Right ventricle myocardium inferior (tissue), 1 donor: ENCODE measurements at regions not wholly inside any gene's neighbourhood (a gene's known extent, or its start where the extent isn't known, plus 50 kb on each side); places are given as distances from the start of the nearest gene placed in this dataset.

Source experiments
- ATAC-seq: fragments of 200-7000 bp; cut with Tn5 transposase; one replicate; pipeline ENCODE4 v1.9.1; 2020; ENCODE audit warnings: mild to moderate bottlenecking, moderate library complexity
- DNase-seq: peaks from one replicate; pipeline ENCODE4 v3.0.0; 2021; ENCODE audit errors: missing footprints
- intact Hi-C: fragments of 100-400 bp; cut with DNase I; formaldehyde crosslinking; loops from one replicate; pipeline ENCODE4 v1.11.0; 2022
- donor health status: DM: no; HTN: yes; CAD: no; lungs with severe emphysema.

DNA sequence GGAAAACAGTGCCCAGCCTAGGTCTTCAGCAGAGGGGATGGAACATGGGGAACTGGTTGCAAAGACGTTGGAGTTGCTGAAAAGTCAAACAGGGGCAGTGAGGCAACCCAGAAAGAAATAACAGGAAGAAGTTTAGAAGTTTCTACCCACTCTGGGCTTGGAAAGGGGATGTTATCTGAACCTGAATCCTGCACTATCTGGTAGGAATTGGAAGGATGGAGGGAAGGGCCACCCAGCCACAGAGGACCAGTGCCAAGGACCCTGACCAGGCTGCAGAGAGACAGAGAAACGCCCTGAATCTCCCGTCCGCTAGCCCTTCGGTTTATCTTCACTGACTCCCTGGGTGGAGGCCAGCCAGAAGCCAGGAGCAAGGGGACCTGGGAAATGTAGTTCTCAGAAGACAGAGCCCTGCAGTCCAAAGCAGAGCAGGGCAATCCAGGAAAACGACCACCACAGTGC lies 217.3 kb upstream of the RREB1 start:
- ATAC-seq (peak; percentile 47), DNase-seq (peak; percentile 76)
- intact Hi-C loops, result loop anchor here (5.0 kb wide), 2 partner anchors 63 to 143 kb away; no protein-coding TSS in a partner anchor

GRCh38 chr6:6891125-6891721 lies 216.5 kb upstream of the RREB1 start:
- no peak for ATAC-seq

GRCh38 chr6:6891949-6892461 lies 215.8 kb upstream of the RREB1 start:
- DNase-seq, result no peak

More at GRCh38 chr6:6891125-6891721, 216.5 kb upstream of the RREB1 start:
- intact Hi-C loops, result loop anchor here (5.0 kb wide), 2 partner anchors 64 to 144 kb away; no protein-coding TSS in a partner anchor
- DNase-seq, result no peak

DNA sequence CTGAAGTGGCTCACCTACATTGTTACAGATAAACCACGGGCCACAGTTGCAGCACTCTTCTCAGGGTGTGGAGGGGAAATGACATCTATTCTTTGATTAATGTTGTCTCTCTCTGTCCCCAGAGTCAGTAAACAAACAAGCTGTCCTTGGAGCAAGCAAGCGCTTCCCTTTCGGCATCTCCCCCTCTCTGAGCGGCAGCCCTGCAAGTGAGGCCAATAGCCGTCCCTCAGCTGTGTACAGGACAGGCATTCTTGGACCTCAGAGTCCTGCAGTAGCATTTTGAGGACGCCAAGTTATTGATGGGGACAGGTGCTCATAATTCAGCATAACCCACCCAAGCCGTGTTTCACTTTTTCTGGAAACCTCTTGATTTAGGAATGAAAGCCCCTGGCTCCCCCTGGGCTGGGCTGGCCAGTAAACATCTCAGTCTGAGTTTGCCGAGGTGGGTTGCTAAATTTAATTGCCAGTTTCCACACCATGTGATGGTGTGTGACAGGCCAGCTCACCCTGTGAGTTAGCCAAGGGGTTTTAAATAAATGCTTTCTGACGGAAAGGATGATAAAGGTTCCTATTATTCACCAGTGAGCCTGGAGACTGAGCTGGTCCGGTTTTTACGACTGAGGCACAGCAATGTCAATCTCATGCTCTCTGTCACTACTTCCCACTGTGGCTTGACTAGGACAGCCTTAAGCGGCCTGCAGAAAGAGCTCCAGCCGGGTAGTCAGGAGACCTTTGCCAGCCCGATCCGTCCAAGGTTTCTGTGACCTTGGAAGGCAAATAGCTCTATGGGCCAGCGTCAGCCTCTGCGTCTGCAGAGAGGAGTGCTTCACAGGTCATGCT lies 214.8 kb upstream of the RREB1 start:
- DNase-seq, result peak; percentile 74
- peak; percentile 69 for ATAC-seq
- intact Hi-C loops, result loop anchor here (5.0 kb wide), 2 partner anchors 66 to 146 kb away; no protein-coding TSS in a partner anchor

More at GRCh38 chr6:6891949-6892461, 215.8 kb upstream of the RREB1 start:
- no peak for ATAC-seq
- intact Hi-C loops, result loop anchor here (5.0 kb wide), 2 partner anchors 65 to 145 kb away; no protein-coding TSS in a partner anchor

DNA sequence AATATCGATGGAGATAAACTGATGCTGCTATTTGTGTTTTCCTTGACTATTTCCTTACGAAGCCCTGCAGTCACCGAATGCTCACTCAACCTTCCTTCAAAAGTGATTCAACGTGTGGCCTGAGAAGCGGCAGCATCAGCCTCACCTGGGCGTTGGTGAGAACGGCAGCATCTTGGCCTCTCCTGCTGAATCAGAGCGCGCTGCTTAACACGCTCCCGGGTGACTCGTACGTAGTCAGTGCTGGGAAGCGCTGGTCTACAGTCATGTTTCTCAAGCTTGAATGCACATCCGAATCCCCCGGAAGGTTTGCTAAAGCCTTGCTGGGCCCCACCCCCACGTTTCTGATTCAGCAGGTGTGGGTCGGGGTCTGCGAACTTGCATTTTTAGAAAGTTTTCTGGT lies 214.1 kb upstream of the RREB1 start:
- intact Hi-C loops, result loop anchor here (5.0 kb wide), 2 partner anchors 66 to 146 kb away; no protein-coding TSS in a partner anchor
- ATAC-seq, result no peak
- DNase-seq, result no peak

DNA sequence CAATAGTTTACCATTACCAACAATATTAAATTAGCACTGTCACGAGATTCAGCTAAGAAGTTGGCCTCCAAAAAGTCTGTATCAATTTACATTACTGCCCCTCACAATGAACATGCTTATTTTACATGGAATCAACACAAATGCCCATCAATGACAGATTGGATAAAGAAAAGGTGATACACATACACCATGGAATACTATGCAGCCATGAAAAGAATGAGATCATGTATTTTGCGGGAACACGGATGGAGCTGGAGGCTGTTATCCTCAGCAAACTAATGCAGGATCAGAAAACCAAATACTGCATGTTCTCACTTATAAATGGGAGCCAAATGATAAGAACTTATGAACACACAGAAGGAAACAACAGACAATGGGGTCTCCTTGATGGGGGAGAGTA lies 211.8 kb upstream of the RREB1 start:
- DNase-seq (no peak), ATAC-seq (no peak)
- intact Hi-C loops, result no loop called here

DNA sequence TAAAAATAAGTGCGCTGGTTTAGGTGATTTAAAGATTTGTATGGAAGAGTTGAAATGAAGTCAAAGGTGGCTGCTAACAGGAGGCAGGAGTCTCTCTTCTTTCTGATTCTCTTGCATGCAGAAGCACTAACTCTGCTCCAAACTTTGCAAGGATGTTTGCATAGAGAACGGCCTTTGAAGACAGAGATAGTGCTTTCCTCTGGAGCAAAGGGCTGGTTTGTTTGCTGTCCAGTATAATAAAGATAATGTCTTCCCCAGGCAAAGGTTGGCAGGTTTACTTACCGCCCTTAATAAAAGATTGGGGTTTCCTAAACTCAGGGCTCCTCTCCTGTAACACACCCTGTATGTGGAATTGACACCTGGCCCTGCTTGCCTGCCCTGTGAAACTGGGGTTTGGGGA lies 210.6 kb upstream of the RREB1 start:
- intact Hi-C loops, result no loop called here
- ATAC-seq, result no peak
- DNase-seq, result no peak

DNA sequence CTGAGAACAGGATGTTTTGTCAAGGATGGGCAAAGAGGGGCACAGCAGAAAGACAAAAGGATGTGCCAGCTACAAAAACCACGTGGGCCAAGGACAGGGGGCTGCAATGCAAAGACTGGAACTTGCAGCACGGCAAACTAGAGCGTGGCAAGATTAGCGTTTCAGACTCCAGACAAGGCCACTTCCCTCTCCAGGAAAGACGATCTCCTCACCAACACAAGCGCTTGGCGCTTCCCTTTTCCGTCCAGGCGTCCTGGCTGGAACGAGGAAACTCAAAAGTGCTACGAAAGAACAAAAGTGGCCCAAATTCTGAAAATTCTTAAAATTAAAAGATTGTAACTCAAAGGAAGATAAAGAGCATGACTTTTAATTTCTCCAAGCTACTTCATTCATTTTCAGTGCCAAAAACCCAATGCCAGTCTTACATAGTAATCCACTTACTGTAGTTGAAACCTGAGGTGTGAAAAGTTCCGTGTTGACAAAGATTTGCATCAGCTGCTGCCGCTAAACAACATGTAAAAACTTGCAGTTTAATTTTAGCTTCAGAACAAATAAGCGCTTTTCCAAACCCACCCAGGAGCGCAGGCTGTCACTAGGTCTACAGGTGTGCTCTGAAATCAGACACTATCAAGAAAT lies 207.1 kb upstream of the RREB1 start:
- no peak for DNase-seq
- intact Hi-C loops, result no loop called here
- ATAC-seq, result no peak

GRCh38 chr6:6901205-6901719 lies 206.5 kb upstream of the RREB1 start:
- ATAC-seq (no peak), DNase-seq (no peak)
- intact Hi-C loops, result no loop called here

GRCh38 chr6:6901945-6902344 lies 205.8 kb upstream of the RREB1 start:
- DNase-seq, result no peak
- intact Hi-C loops, result no loop called here
- no peak for ATAC-seq

- ATAC-seq, result no peak
- intact Hi-C loops, result no loop called here
- no peak for DNase-seq
Measured at GRCh38 chr6:6905961-6906518, 201.7 kb upstream of the RREB1 start.

DNA sequence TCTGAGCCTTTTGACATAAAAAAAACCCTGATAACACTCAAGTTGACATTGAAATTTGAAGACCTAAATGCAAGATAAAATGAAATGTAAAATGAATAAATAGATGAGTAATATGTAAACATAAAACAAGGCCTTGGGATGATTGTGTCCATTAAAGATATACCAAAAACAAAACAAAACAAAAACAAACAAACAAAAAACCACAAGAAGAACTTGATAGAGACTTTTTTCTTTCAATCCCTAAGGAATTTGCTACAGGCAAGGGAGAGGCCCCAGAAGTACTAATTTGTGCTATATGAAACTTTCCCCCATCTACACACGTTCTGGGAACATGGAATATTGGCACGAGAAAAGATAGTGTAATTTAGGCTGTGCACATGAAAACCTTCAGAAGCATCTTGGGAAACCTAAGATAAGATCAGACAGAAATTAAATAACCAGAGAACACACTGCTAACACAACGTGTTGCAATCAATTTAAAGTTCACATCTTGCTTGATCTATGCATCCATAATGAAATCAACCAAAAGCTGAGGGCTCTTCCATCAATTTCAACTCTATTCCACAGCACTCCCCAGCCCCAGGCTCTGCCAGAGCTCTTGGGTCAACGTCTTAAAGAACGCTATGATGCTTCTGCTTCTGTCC lies 201.1 kb upstream of the RREB1 start:
- DNase-seq (no peak), ATAC-seq (no peak)
- intact Hi-C loops, result no loop called here

GRCh38 chr6:6907286-6907685 lies 200.5 kb upstream of the RREB1 start:
- DNase-seq, result no peak
- intact Hi-C loops, result no loop called here
- no peak for ATAC-seq

DNA sequence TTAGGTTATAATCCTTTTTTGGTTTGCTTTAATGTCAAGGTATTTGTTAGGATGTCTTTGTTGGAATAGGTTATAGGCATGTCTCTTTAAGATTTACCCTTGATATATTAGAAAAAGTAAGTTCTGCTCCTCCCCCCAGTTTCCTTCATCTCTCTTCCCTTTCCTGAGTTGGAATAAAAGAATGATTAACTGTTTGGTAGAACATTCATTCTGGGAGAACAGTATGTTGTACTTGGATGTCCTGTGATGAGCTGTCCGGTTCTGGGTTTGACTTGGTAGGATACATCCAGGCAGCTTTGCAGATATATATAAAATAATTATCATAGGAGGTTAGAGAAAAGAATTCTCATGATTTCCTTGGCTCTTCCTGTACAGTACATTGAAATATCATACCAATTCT lies 199.6 kb upstream of the RREB1 start:
- ATAC-seq (no peak), DNase-seq (no peak)
- intact Hi-C loops, result no loop called here

DNA sequence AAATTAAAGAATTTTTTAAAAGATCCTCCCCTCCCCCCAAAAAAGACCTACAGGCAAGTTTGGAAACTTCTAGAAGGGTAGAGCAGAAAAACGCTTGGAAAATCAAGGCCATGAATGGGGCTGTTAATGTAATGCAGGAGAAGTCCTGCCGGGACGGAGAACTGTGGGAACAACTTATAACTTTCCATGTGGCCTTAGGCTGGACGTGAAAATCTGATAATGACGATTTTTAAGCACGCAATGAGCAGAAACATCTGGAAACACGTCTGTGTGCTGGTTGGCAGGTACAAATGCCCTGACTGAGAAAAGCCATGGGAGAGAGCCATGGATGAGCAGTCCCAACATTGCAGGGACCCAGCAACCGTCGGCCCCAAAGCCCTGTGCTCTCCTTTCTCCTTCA lies 198.7 kb upstream of the RREB1 start:
- no peak for DNase-seq
- intact Hi-C loops, result no loop called here
- ATAC-seq, result no peak

DNA sequence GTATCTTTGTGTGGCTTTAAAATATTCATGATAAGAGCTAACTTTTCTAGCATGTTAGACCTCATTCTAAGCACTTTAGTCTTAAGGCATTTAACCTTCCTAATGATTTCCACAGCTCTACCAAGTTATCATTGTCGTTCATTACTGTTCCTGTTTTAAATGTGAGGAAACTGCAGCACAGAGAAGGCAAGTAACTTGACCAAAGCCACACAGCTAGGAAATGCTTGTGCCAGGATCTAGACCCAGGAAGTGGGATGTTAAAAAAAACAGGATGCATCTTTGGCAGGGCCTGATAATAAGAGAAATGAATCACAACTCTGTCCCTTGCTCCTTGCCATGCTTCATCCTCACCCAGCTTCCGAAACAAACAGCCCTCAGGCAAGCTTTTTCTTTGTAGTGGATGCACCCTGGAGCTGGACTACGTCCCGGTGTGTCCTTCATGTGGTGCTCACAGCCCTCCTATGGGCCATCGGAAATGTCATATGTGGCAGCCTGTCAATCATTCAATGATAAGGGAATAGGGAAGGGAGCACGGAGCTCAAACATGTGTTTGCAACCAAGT lies 196.9 kb upstream of the RREB1 start:
- ATAC-seq (no peak), DNase-seq (no peak)
- intact Hi-C loops, result no loop called here

- intact Hi-C loops, result no loop called here
- DNase-seq (no peak), ATAC-seq (no peak)
Measured at GRCh38 chr6:6911391-6911790, 196.4 kb upstream of the RREB1 start.
